ENCODE measurements at regions not wholly inside any gene's neighbourhood (a gene's known extent, or its start where the extent isn't known, plus 50 kb on each side); places are given as distances from the start of the nearest gene placed in this dataset.
A peak's percentile ranks its signal among the peaks of the same experiment; 100 is the strongest.
"Not testable (repeated sequence)": the region's sequence is repeated elsewhere in the genome, so short reads cannot be mapped to it uniquely, and the experiment has no call there.

- H3K4me1 Mint-ChIP-seq; H3K27ac ChIP-seq (ENCODE audit: low read depth, low read length); H3K9me3 Mint-ChIP-seq; H3K36me3 ChIP-seq (ENCODE audit: insufficient read depth, low read length); DNase-seq; H3K4me3 Mint-ChIP-seq; H3K27me3 ChIP-seq (ENCODE audit: insufficient read depth, low read length, poor library complexity, severe bottlenecking); H3K9me3 ChIP-seq (ENCODE audit: low read length); CTCF ChIA-PET; H3K36me3 Mint-ChIP-seq; H3K4me1 ChIP-seq (ENCODE audit: insufficient read depth, low read length); H3K27ac Mint-ChIP-seq; H3K27me3 Mint-ChIP-seq; H3K4me3 ChIP-seq (ENCODE audit: low read length): not testable (repeated sequence)
- POLR2A ChIA-PET = interaction anchor here (0.6 kb wide), 1 partner anchor 598 kb away, joined by 7 read pairs; no protein-coding TSS in a partner anchor
Measured at GRCh38 chr17:16854636-16855035, 117.3 kb downstream of the TNFRSF13B start.

GRCh38 chr17:16853661-16854320 lies 118.1 kb downstream of the TNFRSF13B start:
- Histone ChIP-seq H3K4me1 (ENCODE audit: insufficient read depth, low read length) (no peaks in the 10 kb centered on the region), H3K36me3 (ENCODE audit: insufficient read depth, low read length) (no peaks in the 10 kb centered on the region), H3K27ac (ENCODE audit: low read depth, low read length) (no peak overlapping the region), H3K27me3 (ENCODE audit: insufficient read depth, low read length, poor library complexity, severe bottlenecking) (no peaks in the 10 kb centered on the region), H3K9me3 (ENCODE audit: low read length) (no peaks in the 10 kb centered on the region), H3K4me3 (ENCODE audit: low read length) (no peak overlapping the region)
- H3K27me3 Mint-ChIP-seq = peaks cover 0 to 8% of the 10 kb centered on the region in 2 donors
- no peaks in the 10 kb centered on the region for H3K4me1 Mint-ChIP-seq
- POLR2A ChIA-PET = no interaction called here
- no peak overlapping the region for H3K4me3 Mint-ChIP-seq
- H3K9me3 Mint-ChIP-seq = no peaks in the 10 kb centered on the region
- H3K36me3 Mint-ChIP-seq = no peaks in the 10 kb centered on the region
- H3K27ac Mint-ChIP-seq = peak overlapping the region in 2 of 8 donors; percentile 40 to 56
- DNase-seq = no peak
- CTCF ChIA-PET = no interaction called here

GRCh38 chr17:16849861-16850260 lies 122.1 kb downstream of the TNFRSF13B start:
- H3K27ac Mint-ChIP-seq; H3K27ac ChIP-seq (ENCODE audit: low read depth, low read length); H3K4me1 ChIP-seq (ENCODE audit: insufficient read depth, low read length); H3K27me3 Mint-ChIP-seq; CTCF ChIA-PET; H3K36me3 Mint-ChIP-seq; DNase-seq; H3K4me3 ChIP-seq (ENCODE audit: low read length); H3K4me1 Mint-ChIP-seq; H3K36me3 ChIP-seq (ENCODE audit: insufficient read depth, low read length); H3K27me3 ChIP-seq (ENCODE audit: insufficient read depth, low read length, poor library complexity, severe bottlenecking); H3K9me3 Mint-ChIP-seq; H3K9me3 ChIP-seq (ENCODE audit: low read length); H3K4me3 Mint-ChIP-seq; POLR2A ChIA-PET: not testable (repeated sequence)

GRCh38 chr17:16848997-16849396 lies 122.9 kb downstream of the TNFRSF13B start:
- H3K4me1 ChIP-seq (ENCODE audit: insufficient read depth, low read length); H3K4me3 ChIP-seq (ENCODE audit: low read length); H3K36me3 ChIP-seq (ENCODE audit: insufficient read depth, low read length); H3K27me3 Mint-ChIP-seq; H3K9me3 Mint-ChIP-seq; H3K36me3 Mint-ChIP-seq; DNase-seq; H3K27ac Mint-ChIP-seq; H3K4me3 Mint-ChIP-seq; POLR2A ChIA-PET; H3K27ac ChIP-seq (ENCODE audit: low read depth, low read length); H3K4me1 Mint-ChIP-seq; H3K9me3 ChIP-seq (ENCODE audit: low read length); CTCF ChIA-PET; H3K27me3 ChIP-seq (ENCODE audit: insufficient read depth, low read length, poor library complexity, severe bottlenecking): not testable (repeated sequence)

GRCh38 chr17:16845098-16845497 lies 126.8 kb downstream of the TNFRSF13B start:
- H3K9me3 Mint-ChIP-seq; H3K4me1 ChIP-seq (ENCODE audit: insufficient read depth, low read length); H3K27ac ChIP-seq (ENCODE audit: low read depth, low read length); H3K4me3 Mint-ChIP-seq; DNase-seq; H3K27ac Mint-ChIP-seq; POLR2A ChIA-PET; H3K4me3 ChIP-seq (ENCODE audit: low read length); H3K36me3 Mint-ChIP-seq; H3K27me3 ChIP-seq (ENCODE audit: insufficient read depth, low read length, poor library complexity, severe bottlenecking); CTCF ChIA-PET; H3K27me3 Mint-ChIP-seq; H3K4me1 Mint-ChIP-seq; H3K9me3 ChIP-seq (ENCODE audit: low read length); H3K36me3 ChIP-seq (ENCODE audit: insufficient read depth, low read length): not testable (repeated sequence)

GRCh38 chr17:16844669-16845068 lies 127.2 kb downstream of the TNFRSF13B start:
- DNase-seq = not testable (repeated sequence)

GRCh38 chr17:16843511-16843910 lies 128.4 kb downstream of the TNFRSF13B start:
- H3K27me3 ChIP-seq (ENCODE audit: insufficient read depth, low read length, poor library complexity, severe bottlenecking); H3K4me3 ChIP-seq (ENCODE audit: low read length); H3K27ac ChIP-seq (ENCODE audit: low read depth, low read length); H3K36me3 Mint-ChIP-seq; H3K4me1 ChIP-seq (ENCODE audit: insufficient read depth, low read length); H3K9me3 ChIP-seq (ENCODE audit: low read length); DNase-seq; H3K27ac Mint-ChIP-seq; POLR2A ChIA-PET; H3K4me3 Mint-ChIP-seq; H3K36me3 ChIP-seq (ENCODE audit: insufficient read depth, low read length); H3K27me3 Mint-ChIP-seq; H3K4me1 Mint-ChIP-seq; CTCF ChIA-PET; H3K9me3 Mint-ChIP-seq: not testable (repeated sequence)

More at GRCh38 chr17:16844669-16845068, 127.2 kb downstream of the TNFRSF13B start:
- H3K9me3 ChIP-seq (ENCODE audit: low read length); H3K4me3 ChIP-seq (ENCODE audit: low read length); H3K4me3 Mint-ChIP-seq; H3K4me1 ChIP-seq (ENCODE audit: insufficient read depth, low read length); H3K36me3 Mint-ChIP-seq; H3K27ac ChIP-seq (ENCODE audit: low read depth, low read length); H3K27me3 ChIP-seq (ENCODE audit: insufficient read depth, low read length, poor library complexity, severe bottlenecking); H3K27ac Mint-ChIP-seq; H3K27me3 Mint-ChIP-seq; H3K9me3 Mint-ChIP-seq; H3K4me1 Mint-ChIP-seq; H3K36me3 ChIP-seq (ENCODE audit: insufficient read depth, low read length); CTCF ChIA-PET; POLR2A ChIA-PET: not testable (repeated sequence)

- H3K27me3 ChIP-seq (ENCODE audit: insufficient read depth, low read length, poor library complexity, severe bottlenecking); H3K4me3 Mint-ChIP-seq; DNase-seq; H3K36me3 ChIP-seq (ENCODE audit: insufficient read depth, low read length); H3K4me3 ChIP-seq (ENCODE audit: low read length); H3K4me1 Mint-ChIP-seq; H3K9me3 ChIP-seq (ENCODE audit: low read length); POLR2A ChIA-PET; H3K27ac Mint-ChIP-seq; H3K4me1 ChIP-seq (ENCODE audit: insufficient read depth, low read length); CTCF ChIA-PET; H3K27me3 Mint-ChIP-seq; H3K36me3 Mint-ChIP-seq; H3K27ac ChIP-seq (ENCODE audit: low read depth, low read length); H3K9me3 Mint-ChIP-seq: not testable (repeated sequence)
Measured at GRCh38 chr17:16842346-16842745, 129.6 kb downstream of the TNFRSF13B start.

GRCh38 chr17:16841896-16842295 lies 130.0 kb downstream of the TNFRSF13B start:
- H3K4me3 ChIP-seq (ENCODE audit: low read length); H3K36me3 ChIP-seq (ENCODE audit: insufficient read depth, low read length); H3K27me3 Mint-ChIP-seq; H3K9me3 Mint-ChIP-seq; CTCF ChIA-PET; POLR2A ChIA-PET; DNase-seq; H3K4me3 Mint-ChIP-seq; H3K27me3 ChIP-seq (ENCODE audit: insufficient read depth, low read length, poor library complexity, severe bottlenecking); H3K4me1 ChIP-seq (ENCODE audit: insufficient read depth, low read length); H3K4me1 Mint-ChIP-seq; H3K9me3 ChIP-seq (ENCODE audit: low read length); H3K27ac Mint-ChIP-seq; H3K36me3 Mint-ChIP-seq; H3K27ac ChIP-seq (ENCODE audit: low read depth, low read length): not testable (repeated sequence)

Data from CD8-positive, alpha-beta memory T cell (primary cell).